ENCODE measurements at regions not wholly inside any gene's neighbourhood (a gene's known extent, or its start where the extent isn't known, plus 50 kb on each side); places are given as distances from the start of the nearest gene placed in this dataset.

DNA sequence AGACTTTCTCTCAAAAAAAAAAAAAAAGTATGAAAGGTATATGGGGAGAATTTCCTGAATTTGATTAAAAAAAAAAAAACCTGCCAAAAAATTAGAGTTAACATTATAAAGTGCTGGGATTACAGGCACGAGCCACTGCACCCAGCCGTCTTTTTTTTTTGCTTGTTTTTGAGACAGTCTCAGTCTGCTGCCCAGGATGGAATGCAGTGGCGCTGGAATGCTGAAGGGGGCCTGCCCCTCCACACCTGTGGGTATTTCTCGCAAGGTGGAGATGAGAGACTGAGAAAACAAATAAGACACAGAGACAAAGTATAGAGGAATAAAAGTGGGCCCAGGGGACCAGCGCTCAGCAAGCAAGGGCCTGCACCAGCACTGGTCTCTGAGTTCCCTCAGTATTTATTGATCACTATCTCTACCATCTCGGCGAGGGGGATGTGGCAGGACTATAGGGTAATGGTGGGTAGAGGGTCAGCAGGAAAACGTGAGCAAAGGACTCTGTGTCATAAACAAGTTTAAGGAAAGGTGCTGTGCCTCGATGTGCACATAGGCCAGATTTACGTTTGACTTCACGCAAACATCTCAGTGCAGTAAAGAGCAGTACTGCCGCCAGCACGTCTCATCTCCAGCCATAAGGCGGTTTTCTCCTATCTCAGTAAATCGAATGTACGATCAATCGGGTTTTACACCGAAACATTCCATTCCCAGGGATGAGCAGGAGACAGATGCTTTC, 117.2 kb downstream of the GOSR1 start:
- TF ChIP-seq, protein P1, sequence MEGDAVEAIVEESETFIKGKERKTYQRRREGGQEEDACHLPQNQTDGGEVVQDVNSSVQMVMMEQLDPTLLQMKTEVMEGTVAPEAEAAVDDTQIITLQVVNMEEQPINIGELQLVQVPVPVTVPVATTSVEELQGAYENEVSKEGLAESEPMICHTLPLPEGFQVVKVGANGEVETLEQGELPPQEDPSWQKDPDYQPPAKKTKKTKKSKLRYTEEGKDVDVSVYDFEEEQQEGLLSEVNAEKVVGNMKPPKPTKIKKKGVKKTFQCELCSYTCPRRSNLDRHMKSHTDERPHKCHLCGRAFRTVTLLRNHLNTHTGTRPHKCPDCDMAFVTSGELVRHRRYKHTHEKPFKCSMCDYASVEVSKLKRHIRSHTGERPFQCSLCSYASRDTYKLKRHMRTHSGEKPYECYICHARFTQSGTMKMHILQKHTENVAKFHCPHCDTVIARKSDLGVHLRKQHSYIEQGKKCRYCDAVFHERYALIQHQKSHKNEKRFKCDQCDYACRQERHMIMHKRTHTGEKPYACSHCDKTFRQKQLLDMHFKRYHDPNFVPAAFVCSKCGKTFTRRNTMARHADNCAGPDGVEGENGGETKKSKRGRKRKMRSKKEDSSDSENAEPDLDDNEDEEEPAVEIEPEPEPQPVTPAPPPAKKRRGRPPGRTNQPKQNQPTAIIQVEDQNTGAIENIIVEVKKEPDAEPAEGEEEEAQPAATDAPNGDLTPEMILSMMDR (optimal IDR thresholded peaks at IDR 0.05 in 1 of 3, IDR thresholded peaks at IDR 0.05 in 1 of 3, conservative IDR thresholded peaks at IDR 0.05 in 1 of 3; ENCODE audit: extremely low read depth in 1 of 3, insufficient read depth in 2 of 3, low read length in 3 of 3), result no peak
- no peak for TF ChIP-seq EZH2 (IDR thresholded peaks at IDR 0.05; ENCODE audit: low read length)

Data from keratinocyte (primary cell).